Hippocampal formation (tissue), 2 donors: ENCODE measurements at regions not wholly inside any gene's neighbourhood (a gene's known extent, or its start where the extent isn't known, plus 50 kb on each side); places are given as distances from the start of the nearest gene placed in this dataset.
"Not testable (repeated sequence)": the region's sequence is repeated elsewhere in the genome, so short reads cannot be mapped to it uniquely, and the experiment has no call there.

Experiments
- DNase-seq, 2 donors: peaks; one replicate each; lab custom pipeline; 2025; lab: John Stamatoyannopoulos, UW

DNA sequence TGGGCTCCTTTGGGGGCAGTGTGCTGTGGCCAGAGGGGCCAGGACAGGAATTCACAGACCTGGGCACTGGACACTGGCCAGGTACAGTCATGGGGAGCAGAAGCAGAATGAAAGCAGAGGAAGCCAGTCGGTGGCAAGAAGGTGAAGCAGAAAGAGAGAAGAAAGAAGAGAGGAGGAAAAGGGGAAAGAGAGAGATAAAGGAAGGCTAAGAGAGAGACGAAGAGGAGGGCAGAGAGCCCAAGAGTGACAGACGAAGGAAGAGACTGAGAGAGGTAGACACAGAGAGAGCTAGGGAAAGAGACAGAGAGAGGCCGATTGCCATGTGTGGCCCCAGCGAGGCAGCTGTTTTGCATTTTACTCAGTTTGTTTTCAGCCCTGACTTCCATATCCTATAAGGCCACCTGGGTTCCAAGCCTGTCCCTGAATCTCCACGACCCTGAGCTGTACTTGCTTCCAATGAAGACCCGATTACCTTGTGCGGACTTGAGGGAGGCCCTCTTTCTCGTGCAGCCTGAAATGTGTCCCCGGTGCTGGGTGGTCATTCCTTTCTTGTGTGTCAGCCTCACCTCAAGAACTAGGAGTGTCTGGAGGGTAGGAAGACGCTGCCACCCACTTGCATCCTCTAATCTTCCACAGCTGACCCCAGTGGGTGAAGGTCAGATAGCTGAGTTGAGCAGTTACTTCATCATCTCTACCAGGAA, 73.9 kb downstream of the LSM3 start:
- DNase-seq: no peak

DNA sequence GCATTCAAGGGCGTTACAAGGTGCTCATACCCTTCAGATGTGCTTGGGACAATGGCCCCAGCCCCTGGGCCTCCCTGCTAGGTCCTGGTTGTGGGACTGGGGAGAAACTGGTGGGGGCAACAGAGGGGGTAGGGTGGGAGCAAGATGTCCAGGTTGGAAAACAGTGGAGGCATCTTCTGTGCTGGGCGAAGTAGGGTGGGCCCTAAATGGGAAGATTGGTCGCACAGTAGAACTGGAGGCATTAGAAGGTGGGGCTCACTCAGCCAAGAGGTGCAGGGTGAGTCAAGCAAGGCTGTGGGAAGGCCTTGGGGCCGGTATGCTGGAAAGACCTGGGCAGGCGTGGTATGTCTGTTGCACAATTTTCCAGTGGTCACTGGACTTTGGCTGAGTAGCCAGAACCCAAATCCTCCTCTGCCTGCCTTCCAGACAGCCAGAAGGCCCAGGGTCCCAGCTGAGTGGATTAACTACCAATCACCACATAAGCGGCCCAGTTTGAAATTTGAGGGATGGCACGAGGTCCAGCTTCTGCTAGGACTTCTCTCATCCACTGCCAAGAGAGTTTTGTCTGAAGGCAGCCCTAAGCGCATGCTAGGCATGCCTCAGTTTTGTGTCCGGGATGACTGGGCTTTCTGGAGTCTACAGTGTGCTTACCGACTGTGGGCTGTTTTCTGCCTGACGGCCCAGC, 74.5 kb downstream of the LSM3 start:
- DNase-seq: no peak

DNA sequence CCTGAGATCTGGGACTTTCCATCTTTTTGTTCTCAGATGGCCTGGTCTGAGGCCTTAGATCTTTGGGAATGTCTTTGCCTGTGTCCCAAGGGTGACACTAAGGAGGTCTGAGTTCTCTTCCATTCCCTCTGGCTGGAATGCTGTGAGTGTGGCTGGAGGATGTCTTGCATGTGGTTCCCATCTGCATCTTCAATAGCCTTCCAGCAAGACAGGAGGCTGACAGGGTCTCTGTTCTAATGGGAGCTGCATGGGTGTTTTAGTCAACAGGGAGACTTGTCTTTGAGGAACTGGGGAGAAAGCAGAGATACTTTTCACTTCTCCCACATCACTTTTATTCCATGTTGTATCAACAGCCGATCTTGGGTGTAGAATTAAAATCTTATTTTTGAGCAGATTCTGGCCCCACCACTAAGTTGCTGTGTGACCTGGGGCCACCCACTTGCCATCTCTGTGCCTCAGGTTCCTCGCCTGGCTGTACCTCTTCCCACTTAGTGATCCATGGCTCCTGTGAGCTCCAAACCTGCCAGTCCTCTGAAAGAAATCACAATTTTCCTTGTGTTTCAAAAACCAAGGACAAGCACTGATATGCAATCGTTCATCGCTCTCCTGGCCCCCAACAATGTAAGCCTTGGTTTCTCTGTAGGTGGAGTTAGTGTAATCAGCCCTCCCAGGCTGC, 75.2 kb downstream of the LSM3 start:
- DNase-seq: no peak

GRCh38 chr3:14254812-14255702, 76.4 kb downstream of the LSM3 start:
- no peak for DNase-seq

DNA sequence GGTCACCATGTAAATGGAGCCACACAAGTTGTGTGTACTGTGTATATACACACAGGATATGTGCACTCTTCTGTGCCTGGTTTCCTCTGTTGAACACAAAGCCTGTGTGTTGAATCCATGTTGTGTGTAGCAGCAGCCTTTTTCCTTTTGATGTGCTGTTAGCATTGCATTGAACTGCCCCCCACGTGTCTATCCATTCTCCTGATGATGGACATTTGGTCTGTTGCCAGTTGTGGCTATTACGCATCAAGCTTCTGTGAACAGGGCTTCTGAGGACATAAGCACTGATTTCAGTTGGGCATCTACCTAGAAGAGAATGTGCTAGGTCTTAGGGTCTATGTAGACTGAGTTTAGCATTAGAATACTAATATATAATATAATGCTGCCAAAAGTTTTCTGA, 77.4 kb downstream of the LSM3 start:
- DNase-seq: no peak

DNA sequence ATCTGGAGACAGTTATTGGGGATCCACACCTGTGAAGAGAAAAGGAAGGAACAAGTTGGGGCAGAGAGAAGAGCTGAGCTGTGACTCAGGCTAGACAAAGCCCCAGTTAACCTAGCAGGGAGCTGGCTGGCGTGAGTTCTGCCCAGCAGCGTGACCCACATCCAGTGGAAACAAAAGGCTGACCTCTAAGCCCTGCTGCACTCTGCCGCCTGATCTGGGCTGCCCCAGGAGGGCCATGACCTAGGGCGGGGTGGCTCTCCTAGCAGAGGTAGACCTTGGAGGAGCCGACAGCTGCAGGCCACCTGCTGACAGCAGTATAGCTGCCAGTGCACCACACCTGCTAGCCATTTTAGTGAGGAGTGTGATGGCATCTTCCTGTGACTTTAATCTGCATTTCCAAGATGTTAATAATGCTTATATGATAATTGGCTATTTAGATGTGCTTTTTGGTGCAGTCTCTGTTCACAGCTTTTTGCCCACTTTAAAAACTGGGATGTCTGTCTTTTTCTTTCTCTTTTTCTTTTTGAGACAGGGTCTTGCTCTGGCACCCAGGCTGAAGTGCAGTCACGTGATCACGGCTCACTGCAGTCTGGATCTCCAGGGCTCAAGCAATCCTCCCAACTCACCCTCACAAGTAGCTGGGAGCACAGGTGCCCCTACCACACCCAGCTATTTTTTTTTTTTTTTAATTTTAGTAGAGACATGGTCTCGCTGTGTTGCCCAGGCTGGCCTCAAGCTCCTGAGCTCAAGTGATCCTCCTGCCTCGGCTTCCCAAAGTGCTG, 78.1 kb downstream of the LSM3 start:
- DNase-seq: no peak

GRCh38 chr3:14258906-14259904, 80.6 kb downstream of the LSM3 start:
- DNase-seq: no peak

DNA sequence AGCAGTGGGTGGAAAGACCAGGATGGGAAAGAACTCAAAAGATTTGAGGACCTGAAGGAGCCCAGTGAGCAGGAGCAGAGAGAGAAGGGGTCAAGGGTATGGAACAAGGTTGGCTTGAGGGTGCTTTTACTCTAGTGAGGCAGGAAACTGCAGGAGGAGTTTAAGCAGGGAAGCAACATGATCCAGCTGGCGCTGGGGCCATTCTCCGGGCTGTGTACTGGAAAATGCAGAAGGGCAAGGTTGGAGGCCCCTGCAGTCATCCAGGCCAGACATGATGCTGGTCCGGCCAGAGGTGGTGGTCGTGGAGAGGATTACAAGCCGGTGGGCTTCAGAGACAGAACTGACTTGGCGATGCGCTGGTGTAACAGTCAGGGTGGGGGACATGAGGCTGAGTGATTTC, 81.8 kb downstream of the LSM3 start:
- no peak for DNase-seq

GRCh38 chr3:14261229-14261628, 82.6 kb downstream of the LSM3 start:
- peak; percentile 58 to 82 for DNase-seq

GRCh38 chr3:14262212-14262611, 83.6 kb downstream of the LSM3 start:
- no peak for DNase-seq

GRCh38 chr3:14262867-14263266, 84.2 kb downstream of the LSM3 start:
- no peak for DNase-seq

- DNase-seq: no peak
These were observed 84.8 kb downstream of the LSM3 start for GRCh38 chr3:14263317-14264005.

GRCh38 chr3:14265246-14265962, 86.8 kb downstream of the LSM3 start:
- no peak for DNase-seq

GRCh38 chr3:14266361-14266760, 87.7 kb downstream of the LSM3 start:
- DNase-seq: peak in 1 of 2 donors; percentile 46

- DNase-seq: no peak
These were observed 89.4 kb downstream of the LSM3 start for GRCh38 chr3:14267976-14268375.

DNA sequence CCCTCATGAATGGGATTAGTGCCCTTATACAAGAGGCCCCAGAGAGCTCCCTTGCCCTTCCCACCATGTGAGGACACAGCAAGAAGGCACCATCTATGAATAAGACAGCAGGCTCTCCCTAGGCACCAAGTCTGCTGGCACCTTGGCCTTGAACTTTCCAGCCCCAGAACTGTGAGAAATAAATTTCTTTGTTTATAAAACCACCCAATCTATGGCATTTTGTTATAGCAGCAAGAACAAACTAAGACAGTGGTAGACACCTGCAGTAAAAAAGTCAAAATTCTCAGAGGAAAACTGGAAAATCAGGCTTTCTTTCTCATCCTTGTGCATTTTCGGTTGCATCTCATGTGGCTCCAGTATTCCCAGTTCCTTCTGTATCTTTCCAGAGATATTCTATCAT, 90.3 kb downstream of the LSM3 start:
- no peak for DNase-seq

DNA sequence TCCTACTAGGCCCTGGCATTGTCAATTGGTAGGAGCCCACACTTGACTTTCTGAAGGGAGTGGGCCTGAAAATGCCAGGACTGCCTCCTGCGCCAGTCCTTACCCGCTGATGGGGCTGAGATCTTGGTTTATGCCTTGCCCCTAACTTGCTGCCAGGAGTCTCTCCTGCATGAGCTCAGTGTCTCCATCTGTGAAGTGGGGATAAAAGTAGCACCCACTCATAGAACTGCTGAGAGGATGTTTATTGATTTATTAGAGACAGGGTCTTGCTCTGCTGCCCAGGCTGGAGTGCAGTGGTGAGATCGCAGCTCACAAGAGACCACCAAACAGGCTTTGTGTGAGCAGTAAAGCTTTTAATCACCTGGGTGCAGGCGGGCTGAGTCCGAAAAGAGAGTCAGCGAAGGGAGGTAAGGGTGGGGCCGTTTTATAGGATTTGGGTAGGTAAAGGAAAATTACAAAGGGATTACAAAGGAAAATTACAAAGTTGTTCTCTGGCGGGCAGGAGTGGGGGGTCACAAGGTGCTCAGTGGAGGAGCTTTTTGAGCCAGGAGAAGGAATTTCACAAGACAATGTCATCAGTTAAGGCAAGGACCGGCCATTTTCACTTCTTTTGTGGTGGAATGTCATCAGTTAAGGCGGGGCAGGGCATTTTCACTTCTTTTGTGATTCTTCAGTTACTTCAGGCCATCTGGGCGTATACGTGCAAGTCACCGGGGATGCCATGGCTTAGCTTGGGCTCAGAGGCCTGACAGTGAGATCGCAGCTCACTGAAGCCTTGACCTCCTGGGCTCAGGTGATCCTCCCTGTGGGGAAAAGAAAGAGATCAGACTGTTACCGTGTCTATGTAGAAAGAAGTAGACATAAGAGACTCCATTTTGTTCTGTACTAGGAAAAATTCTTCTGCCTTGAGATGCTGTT, 93.7 kb downstream of the LSM3 start:
- DNase-seq: not testable (repeated sequence)
